ENCODE measurements at regions not wholly inside any gene's neighbourhood (a gene's known extent, or its start where the extent isn't known, plus 50 kb on each side); places are given as distances from the start of the nearest gene placed in this dataset.
"Not testable (repeated sequence)": the region's sequence is repeated elsewhere in the genome, so short reads cannot be mapped to it uniquely, and the experiment has no call there.

- DNase-seq: peak; percentile 25
Measured at GRCh38 chr16:26816266-26816665, 250.5 kb upstream of the C16orf82 start.

- peak; percentile 56 for DNase-seq
Measured at GRCh38 chr16:26816885-26817571, 249.7 kb upstream of the C16orf82 start.

DNA sequence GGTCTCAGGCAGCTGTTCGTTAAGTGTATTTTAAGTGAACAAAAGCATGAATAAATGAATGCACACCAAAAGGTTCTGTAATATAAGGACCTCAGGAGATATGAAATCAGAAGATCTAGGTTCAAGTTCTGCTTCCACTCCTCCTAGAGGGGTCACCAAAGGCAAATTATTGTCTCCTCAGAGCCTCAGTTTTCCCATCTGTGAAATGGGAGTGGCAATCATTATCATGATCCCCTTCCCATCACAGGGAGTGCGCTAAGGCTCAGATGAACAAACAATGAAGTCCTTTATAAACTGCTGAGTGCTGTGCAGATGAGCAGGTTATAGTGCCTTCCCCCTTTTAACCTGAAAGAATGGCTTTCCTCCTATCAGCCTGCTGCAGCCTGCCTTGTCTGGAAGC, 248.3 kb upstream of the C16orf82 start:
- no peak for DNase-seq

- no peak for DNase-seq
Measured at GRCh38 chr16:26824469-26824868, 242.3 kb upstream of the C16orf82 start.

DNA sequence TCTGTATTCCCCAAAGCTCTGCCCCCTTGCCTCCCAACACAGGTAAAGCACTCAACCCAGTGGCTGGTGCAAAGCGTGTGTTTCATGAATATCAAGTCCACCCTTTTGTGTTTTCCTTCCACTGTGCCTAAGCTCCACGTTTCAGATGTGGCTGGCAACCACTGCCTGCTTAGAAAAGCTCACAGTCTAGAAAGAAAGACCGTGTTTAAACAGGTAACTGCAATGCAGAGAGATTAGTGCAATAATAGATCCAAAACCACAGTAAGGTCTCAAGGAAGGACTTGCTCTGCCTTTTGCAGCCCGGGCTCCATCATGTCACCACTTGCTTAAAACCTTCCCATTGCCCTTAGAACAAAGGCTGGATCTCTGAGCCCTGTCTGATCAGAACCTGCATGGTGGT, 240.2 kb upstream of the C16orf82 start:
- no peak for DNase-seq

DNA sequence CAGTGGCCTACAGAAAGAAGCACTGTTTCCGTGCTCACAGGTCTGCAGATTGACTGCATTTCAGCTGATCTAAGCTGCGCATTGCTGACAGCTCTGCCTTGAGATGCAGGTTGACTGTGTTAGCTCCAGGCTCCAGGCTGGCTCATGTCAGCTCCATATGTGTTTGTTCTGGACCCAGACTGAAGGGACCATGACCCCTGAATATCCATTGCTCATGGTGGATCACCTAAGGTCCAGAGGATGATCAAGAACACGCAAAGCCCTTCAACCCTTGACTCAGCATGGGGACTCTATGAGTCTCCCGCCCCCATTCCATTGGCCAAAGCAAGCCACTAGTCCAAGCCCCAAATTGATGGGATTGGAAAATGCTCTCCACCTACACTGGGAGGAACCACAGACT, 239.3 kb upstream of the C16orf82 start:
- no peak for DNase-seq

GRCh38 chr16:26830428-26831127, 236.1 kb upstream of the C16orf82 start:
- DNase-seq: no peak

GRCh38 chr16:26836114-26836513, 230.6 kb upstream of the C16orf82 start:
- not testable (repeated sequence) for DNase-seq

GRCh38 chr16:26838931-26839330, 227.8 kb upstream of the C16orf82 start:
- DNase-seq: no peak

DNA sequence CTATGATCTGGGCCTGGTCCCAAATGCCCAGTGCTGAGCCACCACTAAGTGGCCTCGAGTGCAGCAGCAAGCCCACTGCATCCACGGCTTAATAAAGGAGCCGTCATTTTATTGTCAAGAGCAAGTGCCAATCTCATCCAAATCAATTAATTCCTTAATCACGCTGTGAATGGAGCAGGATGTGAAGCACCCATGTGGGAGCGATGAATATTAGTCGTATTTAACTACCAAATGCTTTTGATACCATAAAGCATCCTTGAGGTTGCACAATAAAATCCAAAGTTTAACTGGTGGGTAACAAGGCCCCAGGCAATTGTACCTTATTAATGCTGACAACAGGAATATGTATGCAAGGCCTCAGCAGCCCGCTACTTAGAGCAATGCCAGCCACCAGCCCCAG, 226.0 kb upstream of the C16orf82 start:
- no peak for DNase-seq

DNA sequence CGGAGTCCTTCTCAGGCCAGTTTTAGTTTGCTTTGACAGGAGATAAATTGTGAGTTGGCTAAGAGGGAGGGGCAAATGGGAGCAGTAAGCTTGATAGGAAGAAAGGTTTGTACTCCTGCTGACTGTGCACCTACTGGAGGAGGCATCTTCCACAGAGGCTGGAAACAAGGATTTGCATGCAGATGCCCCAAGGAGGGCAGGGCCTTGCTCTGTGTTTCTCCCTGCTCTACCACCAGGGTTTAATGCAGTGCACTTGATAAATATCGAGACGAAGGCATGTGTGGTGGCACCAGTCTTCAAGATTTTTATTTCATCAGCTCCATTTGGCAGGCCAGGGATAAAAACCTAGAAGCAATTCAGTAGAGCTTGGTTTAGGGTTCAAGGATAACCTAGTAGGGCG, 210.5 kb upstream of the C16orf82 start:
- DNase-seq: no peak

- no peak for DNase-seq
Measured at GRCh38 chr16:26856791-26857190, 209.9 kb upstream of the C16orf82 start.

DNA sequence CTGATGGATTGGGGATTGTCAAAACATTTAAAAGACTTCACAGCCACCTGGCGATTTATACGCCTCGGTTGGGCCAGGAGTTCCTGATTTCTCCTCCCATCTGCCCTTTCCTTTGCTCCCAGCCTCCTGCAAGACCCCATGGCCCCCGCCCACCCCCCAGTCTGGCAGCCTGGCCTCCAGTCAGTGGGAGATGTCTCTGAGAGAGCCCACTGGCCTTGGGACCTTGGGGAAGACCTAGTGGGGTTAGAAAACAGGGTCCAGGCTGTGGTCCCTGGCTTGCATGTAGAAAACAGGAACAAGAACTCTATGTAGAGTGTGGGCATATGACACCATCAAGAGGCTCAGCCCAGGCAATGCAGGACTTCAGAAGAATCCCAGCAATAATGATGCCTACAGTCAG, 209.4 kb upstream of the C16orf82 start:
- DNase-seq: no peak

DNA sequence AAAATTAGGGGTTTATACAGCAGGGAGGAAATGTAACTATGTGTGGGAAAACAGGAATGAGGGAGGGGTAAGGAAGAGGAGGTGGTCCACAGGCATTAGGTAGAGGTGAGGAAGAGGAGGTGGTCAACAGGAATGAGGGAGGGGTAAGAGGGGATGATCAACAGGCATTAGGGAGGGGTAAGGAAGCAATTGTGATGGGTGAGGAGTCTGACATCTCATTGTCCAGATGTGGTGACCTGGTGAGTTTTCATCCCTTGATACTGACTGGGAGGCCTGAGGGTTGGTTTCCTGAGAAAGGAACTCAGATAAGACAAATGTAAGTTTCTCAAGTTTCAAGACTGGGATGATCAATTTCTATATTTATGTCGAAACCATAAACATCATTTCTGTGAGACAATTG, 206.2 kb upstream of the C16orf82 start:
- DNase-seq: no peak

DNA sequence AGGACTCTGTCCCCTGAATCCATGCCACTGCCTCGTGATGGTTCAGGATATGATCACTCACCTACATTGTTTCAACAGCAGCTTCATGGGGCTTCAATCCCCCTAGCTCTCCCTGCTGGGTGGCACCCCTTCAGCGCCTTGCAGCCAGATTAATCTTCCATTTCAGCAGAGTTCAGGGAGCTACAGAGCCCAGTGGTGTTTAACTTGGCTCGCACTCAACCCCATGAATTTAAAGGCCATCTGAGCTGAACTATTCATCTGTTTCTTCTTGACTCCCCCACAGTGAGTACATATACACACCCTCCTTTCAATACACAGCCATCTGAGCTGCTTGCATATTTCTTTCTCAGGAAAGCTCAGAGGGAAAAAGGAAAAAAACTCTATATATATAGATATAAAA, 202.8 kb upstream of the C16orf82 start:
- DNase-seq: no peak

- not testable (repeated sequence) for DNase-seq
Measured at GRCh38 chr16:26874318-26874717, 192.4 kb upstream of the C16orf82 start.

GRCh38 chr16:26877421-26877820, 189.3 kb upstream of the C16orf82 start:
- DNase-seq: no peak

DNA sequence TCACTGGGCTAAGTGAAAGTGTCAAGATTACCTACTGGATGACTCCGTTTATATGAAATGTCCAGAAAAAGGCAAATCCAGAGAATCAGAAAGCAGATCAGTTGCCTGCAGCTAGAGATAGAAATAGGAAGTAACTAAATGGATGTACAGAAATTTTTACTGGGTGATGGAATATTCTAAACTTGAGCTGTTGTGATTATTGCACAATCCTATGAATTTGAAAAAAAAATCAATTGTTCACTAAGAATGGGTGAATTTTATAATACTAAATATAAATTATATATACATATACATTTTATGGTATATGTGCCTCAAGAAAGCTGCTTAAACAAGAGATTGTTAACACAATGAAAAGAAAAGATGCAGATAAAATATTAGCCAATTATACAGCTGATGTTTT, 181.1 kb upstream of the C16orf82 start:
- DNase-seq: no peak

- no peak for DNase-seq
Measured at GRCh38 chr16:26889740-26890139, 177.0 kb upstream of the C16orf82 start.

GRCh38 chr16:26898200-26898599, 168.5 kb upstream of the C16orf82 start:
- no peak for DNase-seq

- DNase-seq: no peak
Measured at GRCh38 chr16:26901196-26901861, 165.4 kb upstream of the C16orf82 start.

DNA sequence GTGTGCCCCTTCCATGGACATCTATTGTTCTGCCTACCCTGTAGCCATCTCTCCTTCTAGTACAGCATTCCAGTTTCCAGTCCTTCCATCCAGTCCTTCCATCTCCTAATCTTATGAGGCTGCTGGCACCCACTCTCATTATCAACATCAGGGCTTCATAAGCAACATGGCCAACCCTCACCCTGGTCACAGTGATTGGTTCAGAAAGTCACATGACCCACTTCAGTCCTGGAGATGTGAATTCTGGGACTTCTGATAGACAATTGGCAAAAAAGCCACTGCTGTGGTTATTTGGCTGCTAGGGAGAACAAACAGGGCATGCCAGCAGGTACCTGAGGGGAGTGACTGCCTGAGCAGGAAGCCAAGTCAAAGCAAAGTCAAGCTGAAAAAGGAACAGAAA, 164.7 kb upstream of the C16orf82 start:
- DNase-seq: no peak

DNA sequence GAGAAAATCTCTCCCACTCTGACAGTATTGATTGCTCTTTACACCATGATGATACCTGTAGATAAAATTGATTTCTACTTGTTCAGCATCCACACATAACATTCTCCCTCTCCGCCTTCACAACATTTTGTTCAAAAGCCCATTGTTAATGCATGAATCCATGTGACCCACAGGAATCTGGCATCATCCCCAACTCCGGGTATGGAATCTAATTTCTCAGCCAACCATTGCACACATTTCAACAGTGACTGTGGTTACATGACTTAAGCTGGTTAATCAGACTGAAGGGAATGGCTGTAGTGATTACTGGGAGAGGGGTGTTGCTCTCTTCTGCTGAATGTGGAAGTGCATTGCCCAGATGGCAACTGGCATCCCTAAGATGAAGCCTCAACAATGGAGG, 161.4 kb upstream of the C16orf82 start:
- DNase-seq: peak; percentile 44

GRCh38 chr16:26909623-26910022, 157.1 kb upstream of the C16orf82 start:
- DNase-seq: no peak

Data from fibroblast of skin of right biceps (primary cell).